ENCODE measurements at regions not wholly inside any gene's neighbourhood (a gene's known extent, or its start where the extent isn't known, plus 50 kb on each side); places are given as distances from the start of the nearest gene placed in this dataset.

DNA sequence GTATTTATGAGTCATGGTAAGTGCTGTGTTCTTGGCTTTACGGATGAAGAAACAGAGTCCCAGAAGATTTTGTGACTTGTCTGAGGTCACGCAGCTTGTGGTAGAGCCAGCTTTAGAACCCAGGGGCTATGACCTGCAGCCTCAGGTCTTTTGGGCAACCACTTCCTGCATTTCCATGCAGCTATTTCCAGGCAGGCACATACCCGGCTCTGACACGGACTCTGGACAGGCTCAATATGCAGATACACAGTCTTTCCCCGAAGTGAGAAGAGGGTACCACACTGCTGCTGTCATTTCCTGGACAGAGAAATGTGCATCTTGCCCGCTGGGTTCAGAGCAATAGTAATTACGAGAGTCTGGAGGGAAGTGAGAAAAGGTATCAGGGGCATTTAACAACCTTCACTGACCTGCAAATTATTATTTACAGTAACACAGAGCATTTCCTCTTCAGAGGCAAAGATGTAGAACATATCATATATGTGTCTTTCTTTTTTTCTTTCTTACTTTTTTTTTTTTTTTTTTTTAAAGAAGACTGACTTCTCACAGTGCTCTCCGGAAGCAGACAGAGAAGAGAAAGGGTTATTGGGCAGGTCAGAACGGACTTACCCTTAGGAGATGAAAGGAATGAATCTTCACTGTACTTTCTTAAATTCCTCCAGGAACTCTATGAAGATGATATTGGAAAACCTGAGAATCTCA is 185.1 kb downstream of the CLIC5 start:
- intact Hi-C loops (cut with micrococcal nuclease): no loop called here
- H3K9me3 ChIP-seq (replicated peaks): peaks cover 7% of the 10 kb centered on the region
- no peak for DNase-seq
- peaks cover 7% of the 10 kb centered on the region for H3K4me1 ChIP-seq
- H3K27me3 ChIP-seq (ENCODE audit: low read depth): no peaks in the 10 kb centered on the region
- no peaks in the 10 kb centered on the region for H3K36me3 ChIP-seq
- TF ChIP-seq CTCF (IDR thresholded peaks at IDR 0.05; ENCODE audit: borderline replicate concordance): no peak
- no peak overlapping the region for H3K4me3 ChIP-seq
- H3K27ac ChIP-seq (replicated peaks): no peak overlapping the region

DNA sequence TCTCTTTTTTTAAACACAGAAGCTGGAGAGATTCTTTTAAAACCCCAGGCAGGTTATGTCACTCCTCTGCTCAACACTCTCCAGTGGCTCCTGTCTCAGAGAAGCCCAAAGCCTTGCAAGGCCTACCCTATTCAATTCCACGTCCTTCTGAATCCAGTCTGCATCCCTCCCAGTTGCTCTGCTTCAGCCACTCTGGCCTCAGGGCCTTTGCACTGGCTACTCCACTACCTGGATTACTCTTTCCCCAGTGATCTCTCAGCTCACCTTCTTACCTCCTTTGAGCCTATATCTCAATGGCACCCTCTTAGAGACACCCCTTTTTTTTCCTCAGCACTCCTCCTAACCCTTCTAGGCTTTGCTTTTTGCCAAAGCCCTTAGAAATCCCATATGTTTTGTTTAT is 185.8 kb downstream of the CLIC5 start:
- Histone ChIP-seq H3K4me1 (peaks cover 4% of the 10 kb centered on the region), H3K36me3 (no peaks in the 10 kb centered on the region), H3K9me3 (replicated peaks) (peaks cover 7% of the 10 kb centered on the region), H3K4me3 (no peak overlapping the region), H3K27ac (replicated peaks) (no peak overlapping the region), H3K27me3 (ENCODE audit: low read depth) (no peaks in the 10 kb centered on the region)
- no peak for TF ChIP-seq CTCF (IDR thresholded peaks at IDR 0.05; ENCODE audit: borderline replicate concordance)
- intact Hi-C loops (cut with micrococcal nuclease): no loop called here
- DNase-seq: no peak

- TF ChIP-seq CTCF (IDR thresholded peaks at IDR 0.05; ENCODE audit: borderline replicate concordance): no peak
- H3K4me3 ChIP-seq: no peak overlapping the region
- H3K9me3 ChIP-seq (replicated peaks): peaks cover 7% of the 10 kb centered on the region
- H3K36me3 ChIP-seq: no peaks in the 10 kb centered on the region
- no peak for DNase-seq
- peaks cover 4% of the 10 kb centered on the region for H3K4me1 ChIP-seq
- H3K27me3 ChIP-seq (ENCODE audit: low read depth): peaks cover 8% of the 10 kb centered on the region
- H3K27ac ChIP-seq (replicated peaks): no peak overlapping the region
- intact Hi-C loops (cut with micrococcal nuclease): no loop called here
Measured at GRCh38 chr6:45827952-45828530, 187.6 kb downstream of the CLIC5 start.

- peaks cover 8% of the 10 kb centered on the region for H3K27me3 ChIP-seq (ENCODE audit: low read depth)
- no peaks in the 10 kb centered on the region for H3K4me1 ChIP-seq
- H3K36me3 ChIP-seq: no peaks in the 10 kb centered on the region
- no peak overlapping the region for H3K4me3 ChIP-seq
- TF ChIP-seq CTCF (IDR thresholded peaks at IDR 0.05; ENCODE audit: borderline replicate concordance): no peak
- DNase-seq: no peak
- no peak overlapping the region for H3K27ac ChIP-seq (replicated peaks)
- intact Hi-C loops (cut with micrococcal nuclease): no loop called here
- peaks cover 5% of the 10 kb centered on the region for H3K9me3 ChIP-seq (replicated peaks)
Measured at GRCh38 chr6:45822873-45823272, 192.8 kb downstream of the CLIC5 start.

DNA sequence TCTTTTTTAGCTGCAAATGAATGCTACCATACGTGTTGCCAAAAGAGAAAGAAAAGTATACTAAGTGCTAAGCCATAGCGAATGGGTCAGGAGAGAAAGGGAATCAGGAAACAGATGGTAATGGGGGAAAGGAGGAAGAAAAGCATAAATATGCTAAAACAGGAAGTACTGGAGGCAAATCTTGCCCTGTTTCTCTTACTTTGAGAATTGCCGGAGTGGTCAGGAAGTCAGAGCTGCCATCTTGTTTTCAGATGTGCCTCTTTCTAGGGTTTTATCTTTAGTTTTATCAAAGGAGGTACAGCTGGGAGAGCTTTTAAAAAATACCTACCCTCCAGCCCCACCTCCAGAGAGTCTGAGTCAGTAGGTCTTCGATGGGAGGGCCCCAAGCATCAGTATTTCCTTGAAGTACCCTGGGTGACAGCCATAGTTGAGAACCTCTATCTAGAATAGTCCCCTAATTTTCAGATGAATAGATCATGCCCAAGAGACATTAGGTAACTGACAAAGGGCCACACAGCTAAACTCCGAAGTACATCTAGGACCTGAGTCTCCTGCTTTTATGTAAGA is 193.3 kb downstream of the CLIC5 start:
- intact Hi-C loops (cut with micrococcal nuclease): no loop called here
- Histone ChIP-seq H3K4me1 (no peaks in the 10 kb centered on the region), H3K36me3 (no peaks in the 10 kb centered on the region), H3K27me3 (ENCODE audit: low read depth) (peaks cover 8% of the 10 kb centered on the region), H3K27ac (replicated peaks) (no peak overlapping the region), H3K4me3 (no peak overlapping the region), H3K9me3 (replicated peaks) (peaks cover 6% of the 10 kb centered on the region)
- no peak for TF ChIP-seq CTCF (IDR thresholded peaks at IDR 0.05; ENCODE audit: borderline replicate concordance)
- no peak for DNase-seq

All from left ventricle myocardium inferior (tissue), 1 donor.